Eye (tissue), 1 donor: ENCODE measurements at regions not wholly inside any gene's neighbourhood (a gene's known extent, or its start where the extent isn't known, plus 50 kb on each side); places are given as distances from the start of the nearest gene placed in this dataset.

Experiments
- DNase-seq: peaks from one replicate; pipeline ENCODE4 v3.0.0-alpha.2; 2015

DNA sequence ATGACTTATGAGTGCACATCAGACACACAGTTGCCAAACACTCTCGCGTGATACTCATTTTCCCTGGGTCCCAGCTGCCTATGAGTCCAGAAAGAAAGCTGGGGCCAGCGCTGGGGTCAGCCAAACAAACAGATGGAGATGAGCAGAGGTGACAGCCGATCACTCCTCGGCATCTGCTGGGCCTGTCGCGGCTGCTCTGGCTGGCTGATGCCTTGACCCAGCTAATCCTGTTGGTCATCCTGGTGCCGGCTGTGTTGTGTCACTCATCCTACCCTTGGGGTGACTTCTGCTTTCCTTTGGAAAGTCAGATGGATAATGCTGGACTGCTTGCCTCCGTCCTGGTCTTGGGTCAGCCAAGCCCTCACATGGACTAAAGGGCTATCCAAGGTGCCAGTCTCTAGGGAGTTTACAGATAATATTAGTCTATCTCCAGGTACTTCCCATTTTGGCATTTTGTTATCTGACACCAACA is 105.3 kb upstream of the PDZRN3 start:
- peak; percentile 67 for DNase-seq

GRCh38 chr3:73727854-73728253 is 103.1 kb upstream of the PDZRN3 start:
- peak; percentile 22 for DNase-seq

GRCh38 chr3:73727117-73727821 is 102.5 kb upstream of the PDZRN3 start:
- DNase-seq, result peak; percentile 87

DNA sequence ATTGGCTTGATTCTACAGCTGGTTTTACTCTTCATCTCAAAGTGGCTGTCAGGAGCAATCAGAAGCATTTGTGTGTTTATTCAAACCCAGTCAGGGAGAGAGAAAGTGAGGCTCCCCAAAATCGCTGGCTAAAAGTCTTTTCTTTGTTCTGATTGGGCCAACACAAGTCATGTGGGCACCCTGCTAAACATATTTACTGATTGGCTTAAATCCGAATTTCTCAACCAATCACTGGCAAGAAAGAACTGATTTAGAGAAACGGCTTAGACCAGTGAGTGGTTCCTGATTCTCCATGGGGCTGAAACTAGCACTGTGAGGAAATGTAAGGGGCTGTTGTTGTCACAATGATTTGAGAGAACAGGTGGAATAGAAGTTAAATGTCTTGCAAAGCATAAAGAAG is 98.9 kb upstream of the PDZRN3 start:
- DNase-seq, result no peak

- DNase-seq, result peak; percentile 18
Observed at GRCh38 chr3:73719861-73720260, 95.1 kb upstream of the PDZRN3 start.

DNA sequence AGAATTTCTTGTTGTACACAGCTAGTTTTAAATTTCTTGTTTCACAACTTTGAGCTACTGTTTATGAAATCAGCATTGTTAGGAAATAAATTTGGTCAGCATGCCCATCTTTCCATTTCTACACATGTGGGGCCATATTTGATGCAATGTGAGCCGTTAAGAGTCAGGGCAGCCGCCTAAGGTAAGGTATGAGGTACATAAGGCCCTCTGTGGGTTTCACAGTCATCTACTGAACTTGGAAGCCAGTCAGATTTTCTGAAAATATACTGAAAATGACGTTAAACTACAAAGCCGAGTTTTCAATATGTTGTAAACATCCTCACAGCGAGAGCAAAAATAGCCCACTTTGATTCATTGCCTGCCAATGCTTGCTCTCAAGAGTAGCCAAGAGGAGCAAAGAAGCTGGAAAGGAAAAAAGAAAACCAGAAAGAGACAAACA is 94.7 kb upstream of the PDZRN3 start:
- peak; percentile 30 for DNase-seq

DNA sequence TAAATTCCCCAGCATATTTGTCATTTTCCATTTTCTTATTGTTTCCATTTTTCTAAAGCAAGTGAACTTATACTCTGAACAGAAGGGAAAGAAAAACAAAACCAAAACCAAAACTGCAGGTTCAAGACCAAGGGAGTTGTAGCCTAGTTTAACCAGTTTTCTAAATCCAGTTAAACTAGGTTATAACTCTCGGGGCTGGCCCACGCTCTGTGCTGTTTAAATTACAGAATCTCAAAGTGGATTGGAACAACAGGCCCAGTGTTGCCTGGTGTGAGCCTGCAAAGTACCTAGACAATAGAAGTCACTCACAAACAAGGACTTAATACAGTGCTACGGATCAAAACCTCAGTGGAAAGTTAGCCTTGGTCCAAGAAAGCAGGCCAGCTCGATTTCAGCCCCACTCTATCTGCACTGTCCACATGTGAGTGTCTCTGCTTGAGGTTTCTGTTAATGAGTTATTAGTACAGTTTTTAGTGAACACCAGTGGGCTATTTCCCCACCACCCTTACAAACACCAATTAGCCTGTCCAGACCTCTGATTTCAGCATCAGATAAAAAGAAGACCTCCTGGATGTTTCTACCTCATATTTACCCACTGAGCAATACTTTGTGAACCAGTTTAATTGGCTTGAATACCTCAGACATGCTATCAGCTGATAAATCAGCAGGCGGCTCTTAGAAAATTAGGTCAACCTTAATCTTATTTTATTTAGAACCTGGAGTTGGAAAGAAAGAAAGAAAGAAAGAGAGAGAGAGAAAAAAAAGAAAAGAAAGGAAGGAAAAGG is 93.8 kb upstream of the PDZRN3 start:
- DNase-seq, result no peak

DNA sequence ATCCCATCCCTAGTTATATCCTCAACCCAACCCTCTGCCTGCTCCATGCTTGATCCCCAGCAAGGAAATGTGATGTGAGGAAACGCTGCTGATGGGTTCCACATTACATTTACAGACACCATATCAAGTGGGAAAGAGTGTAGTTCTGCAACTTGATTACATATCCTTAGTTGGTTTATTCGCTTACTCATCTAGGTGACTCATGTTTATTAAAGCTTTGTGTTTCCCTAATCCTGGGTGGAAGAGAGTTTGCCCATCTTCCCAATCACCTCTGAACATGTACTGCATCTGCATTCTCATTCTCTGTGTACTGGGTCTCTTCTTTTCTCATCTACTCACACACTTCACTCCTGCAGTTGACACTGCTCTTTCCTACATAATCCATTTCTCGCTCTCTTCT is 91.7 kb upstream of the PDZRN3 start:
- no peak for DNase-seq

DNA sequence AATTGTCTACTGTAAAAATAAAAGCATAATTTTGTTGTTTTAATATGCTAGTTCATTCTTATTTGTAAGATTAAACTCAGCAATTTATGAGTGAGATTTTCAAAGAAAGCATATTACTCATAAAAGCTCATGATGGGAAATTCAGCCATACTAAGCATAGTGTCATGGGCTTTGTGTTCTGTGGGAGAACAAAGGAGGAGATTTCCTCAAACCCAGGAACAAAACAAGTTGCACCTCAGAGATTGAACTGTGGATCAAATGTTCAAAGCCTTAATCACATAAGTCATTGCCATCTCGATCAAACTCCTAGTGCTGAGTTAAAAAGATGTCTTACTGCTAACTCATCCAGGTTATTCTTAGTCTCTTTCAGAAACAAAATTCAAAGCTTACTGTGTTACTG is 85.6 kb upstream of the PDZRN3 start:
- no peak for DNase-seq

DNA sequence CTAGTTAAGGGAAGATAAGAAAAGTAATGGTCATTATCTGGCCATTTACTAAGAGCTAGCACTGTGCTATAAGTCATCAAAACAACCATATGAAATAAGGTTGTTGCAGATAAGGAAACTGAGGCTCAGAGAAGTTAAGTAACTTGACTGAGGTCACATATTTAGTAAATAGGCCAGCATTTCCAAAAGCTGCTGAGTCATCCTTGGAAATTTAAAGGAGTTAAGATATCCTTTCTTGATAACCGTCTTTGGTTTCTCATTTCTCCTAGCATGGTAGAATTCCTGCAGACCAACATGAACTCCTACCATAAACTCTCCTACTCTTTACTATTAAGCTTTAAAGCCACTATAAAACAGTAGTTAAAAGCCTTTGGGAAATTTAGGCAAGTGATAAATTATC is 85.0 kb upstream of the PDZRN3 start:
- DNase-seq, result no peak

DNA sequence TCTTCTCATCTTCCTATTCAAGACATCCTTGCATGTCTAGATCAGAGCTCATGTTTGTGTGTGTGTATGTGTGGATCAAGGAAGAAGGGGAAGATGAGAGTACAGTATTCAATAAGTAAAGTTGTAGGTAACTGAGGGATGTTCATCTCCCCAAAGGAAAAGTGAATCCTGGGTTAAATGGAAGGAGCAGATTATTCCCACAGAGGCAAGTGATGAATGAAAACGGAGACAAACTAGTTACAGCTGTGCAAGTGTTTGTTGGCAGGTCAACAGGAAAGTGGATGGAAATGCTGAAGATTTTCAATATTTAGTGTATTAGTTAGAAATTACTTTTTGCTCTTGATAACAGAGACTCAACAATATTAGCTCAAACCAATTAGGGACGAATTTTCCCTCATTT is 84.2 kb upstream of the PDZRN3 start:
- no peak for DNase-seq

GRCh38 chr3:73707772-73708171 is 83.0 kb upstream of the PDZRN3 start:
- no peak for DNase-seq

DNA sequence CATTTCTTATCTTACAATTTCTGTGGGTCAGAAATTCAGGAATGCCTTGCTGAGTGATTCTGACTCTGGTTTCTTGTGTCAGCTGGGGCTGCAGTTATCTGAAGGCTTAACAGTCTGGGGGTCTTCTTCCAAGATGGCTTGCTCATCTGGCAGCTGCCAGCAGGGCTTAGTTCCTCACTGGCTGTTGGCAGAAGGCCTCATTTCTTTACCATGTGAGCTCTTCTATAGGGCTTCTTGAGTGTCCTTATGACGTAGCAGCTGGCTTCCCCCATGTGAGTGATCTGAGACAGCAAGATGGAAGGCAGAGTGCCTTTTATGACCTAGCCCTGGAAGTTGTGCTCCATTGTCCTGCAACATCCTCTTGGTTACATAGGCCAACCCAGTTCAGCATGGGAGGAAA is 82.0 kb upstream of the PDZRN3 start:
- peak; percentile 20 for DNase-seq

DNA sequence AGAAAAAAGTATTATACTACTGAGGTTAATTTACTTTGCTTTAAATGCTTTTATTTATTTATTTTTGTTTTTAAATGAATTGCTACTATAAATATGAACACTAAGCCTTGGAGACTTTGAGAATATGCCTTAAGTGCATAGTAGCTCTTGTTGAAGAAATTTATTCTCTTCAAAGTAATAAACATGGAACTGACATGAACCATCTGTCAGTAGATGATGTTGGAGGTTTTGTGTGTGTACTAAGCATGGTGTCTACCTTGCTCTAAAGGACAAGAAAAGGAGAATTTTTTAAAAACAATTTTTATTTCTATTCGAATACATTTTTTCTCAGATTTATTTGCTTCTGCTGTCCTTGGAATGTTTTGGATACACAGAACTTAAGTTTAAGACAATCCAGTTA is 81.1 kb upstream of the PDZRN3 start:
- DNase-seq, result no peak

- no peak for DNase-seq
Observed at GRCh38 chr3:73699327-73699726, 74.6 kb upstream of the PDZRN3 start.

DNA sequence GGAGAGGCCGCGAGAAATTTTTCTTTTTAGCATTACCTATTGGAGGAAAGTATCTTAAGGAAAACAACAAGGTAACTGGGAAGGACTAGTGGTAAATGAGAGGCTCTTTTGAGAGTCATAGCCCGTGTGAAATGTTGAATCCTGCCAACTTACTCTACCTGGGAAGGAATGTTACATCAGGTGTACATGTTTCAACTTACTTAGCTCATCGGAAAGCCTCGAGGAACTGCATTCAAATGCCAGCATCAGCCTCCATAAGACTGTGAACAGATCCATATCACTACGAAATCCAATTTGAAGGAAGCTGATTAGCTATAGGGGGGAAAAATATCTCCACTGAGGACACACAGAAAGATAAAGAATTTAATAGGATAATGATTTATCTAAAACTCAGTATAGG is 72.3 kb upstream of the PDZRN3 start:
- no peak for DNase-seq

GRCh38 chr3:73695841-73696240 is 71.1 kb upstream of the PDZRN3 start:
- DNase-seq, result no peak

GRCh38 chr3:73694983-73695757 is 70.4 kb upstream of the PDZRN3 start:
- DNase-seq, result no peak

DNA sequence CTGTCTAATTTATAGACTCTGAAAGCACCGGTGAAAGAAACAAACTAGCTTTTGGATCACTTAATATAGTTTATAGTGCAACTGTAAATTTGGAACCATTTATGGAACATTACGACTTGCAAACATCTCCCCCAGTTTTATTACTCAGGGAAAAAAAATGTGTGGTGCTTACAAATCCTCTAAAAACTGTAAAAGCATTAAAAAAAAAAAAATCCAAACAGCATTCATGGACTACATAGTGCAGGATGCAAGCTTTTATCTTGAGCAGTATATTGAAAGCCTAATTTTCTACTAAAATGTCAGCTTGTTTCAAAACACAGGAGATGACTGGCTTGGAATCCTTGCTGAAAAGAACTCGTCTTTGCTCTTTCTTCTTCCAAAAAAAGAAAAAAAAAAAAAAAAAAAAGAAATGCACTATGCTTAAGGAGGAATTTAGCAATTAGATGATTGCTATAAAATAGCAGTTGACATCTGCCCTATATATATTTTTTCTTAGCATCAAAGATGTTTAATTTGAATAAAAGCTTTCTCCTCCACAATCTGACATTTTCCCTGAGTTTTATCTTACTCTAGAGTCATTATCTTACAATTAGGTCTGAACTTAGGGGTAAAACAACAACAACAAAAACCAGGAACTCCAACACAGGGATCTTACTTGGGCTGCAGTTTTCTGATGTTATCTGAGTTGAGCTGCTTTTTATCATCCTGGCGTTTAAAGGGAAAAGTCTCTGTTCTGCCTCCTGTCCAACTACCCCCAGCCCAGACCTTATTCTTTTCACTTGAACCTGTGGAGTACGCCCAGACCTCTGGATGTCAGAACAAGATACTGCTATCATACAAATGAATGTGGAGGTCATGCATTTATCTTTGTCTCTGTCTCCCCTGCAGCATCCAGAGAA is 62.6 kb upstream of the PDZRN3 start:
- DNase-seq, result no peak

- DNase-seq, result no peak
Observed at GRCh38 chr3:73685061-73685460, 60.3 kb upstream of the PDZRN3 start.

DNA sequence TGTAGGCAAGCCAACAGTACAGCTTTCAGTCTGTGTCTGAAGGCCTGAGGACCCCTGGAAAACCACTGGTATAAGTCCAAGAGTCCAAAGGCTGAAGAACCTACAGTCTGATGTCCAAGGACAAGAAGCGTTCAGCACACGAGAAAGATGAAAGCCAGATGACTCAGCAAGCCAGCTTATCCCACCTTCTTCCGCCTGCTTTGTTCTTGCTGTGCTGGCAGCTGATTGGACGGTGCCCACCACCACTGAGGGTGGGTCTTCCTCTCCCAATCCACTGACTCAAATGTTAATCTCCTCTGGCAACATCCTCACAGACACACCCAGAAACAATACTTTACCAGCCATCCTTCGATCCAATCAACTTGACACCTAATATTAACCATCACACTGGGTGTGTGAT is 59.0 kb upstream of the PDZRN3 start:
- DNase-seq, result no peak

DNA sequence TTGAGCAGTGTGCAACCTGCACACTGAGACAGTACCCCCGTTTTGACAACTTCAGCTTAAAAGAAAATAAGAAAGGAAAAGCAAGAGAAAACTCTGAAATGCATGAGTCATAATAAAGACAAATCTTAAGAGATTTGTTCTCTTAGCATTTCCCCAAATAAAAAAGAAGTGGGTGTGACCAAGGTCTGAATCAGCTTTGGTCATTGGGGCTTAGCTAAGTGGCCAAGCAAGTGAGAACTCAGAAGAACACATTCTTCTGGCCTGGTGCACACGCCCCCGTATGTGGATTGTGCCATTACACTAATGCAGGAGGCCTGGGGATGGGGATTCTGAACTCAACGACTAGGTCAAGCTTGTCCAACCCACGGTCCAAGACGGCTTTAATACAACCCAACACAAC is 56.9 kb upstream of the PDZRN3 start:
- DNase-seq, result no peak

DNA sequence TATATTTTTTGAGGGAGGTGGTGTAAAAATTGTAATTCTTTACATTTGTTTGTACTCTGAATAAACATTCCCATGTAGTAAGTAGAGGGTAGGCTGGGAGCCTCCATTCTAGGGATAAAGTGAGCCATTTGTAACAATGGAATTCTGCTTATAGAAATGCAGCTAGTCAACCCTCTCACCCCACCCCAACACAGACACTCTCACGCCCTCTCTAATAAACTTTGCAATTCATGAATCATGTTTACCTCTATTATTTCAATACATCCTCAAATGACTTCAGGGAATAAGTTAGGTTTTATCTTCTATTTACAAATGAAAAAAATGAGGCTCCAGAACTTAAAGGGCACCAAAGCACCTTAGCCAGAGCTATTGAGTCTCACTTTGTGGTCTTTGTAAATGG is 56.5 kb upstream of the PDZRN3 start:
- no peak for DNase-seq
